Keratinocyte (primary cell): ENCODE measurements at regions not wholly inside any gene's neighbourhood (a gene's known extent, or its start where the extent isn't known, plus 50 kb on each side); places are given as distances from the start of the nearest gene placed in this dataset.

Experiments used
- DNase-seq: peaks from one replicate; pipeline ENCODE4 v3.0.0-alpha.2; 2011; ENCODE audit warnings: low read depth, missing footprints, low spot score
- FAIRE-seq: peaks from 2 replicates; lab custom pipeline; 2011; peaks lifted over from hg19 to GRCh38; lab: Jason Lieb, UNC
- H2AFZ ChIP-seq: 2 replicates; pipeline ENCODE4 v1.6.0; 2012; ENCODE audit warnings: low read length, control low read depth, inconsistent platforms; ENCODE audit not compliant: control insufficient read depth
- H3K27ac ChIP-seq: 2 replicates; pipeline ENCODE4 v1.5.1; 2011; ENCODE audit warnings: low read length; ENCODE audit not compliant: control insufficient read depth, insufficient read depth
- H3K27me3 ChIP-seq: 3 replicates; pipeline ENCODE4 v1.6.0; 2011; ENCODE audit warnings: low read length; ENCODE audit not compliant: control insufficient read depth, insufficient read depth; ENCODE audit errors: extremely low read depth
- H3K36me3 ChIP-seq, 2 experiments: 2 replicates in 1 of 2; 3 replicates in 1 of 2; pipeline ENCODE4 v1.5.1; 2011; ENCODE audit warnings: low read length in 2 of 2, mild to moderate bottlenecking in 1 of 2; ENCODE audit not compliant: control insufficient read depth in 2 of 2, insufficient read depth in 2 of 2; ENCODE audit errors: extremely low read depth in 1 of 2
- H3K4me1 ChIP-seq: 3 replicates; pipeline ENCODE4 v1.5.1; 2011; ENCODE audit warnings: low read length; ENCODE audit not compliant: control insufficient read depth, insufficient read depth; ENCODE audit errors: extremely low read depth
- H3K4me2 ChIP-seq: 3 replicates; pipeline ENCODE4 v1.6.0; 2011; ENCODE audit warnings: low read depth, low read length; ENCODE audit not compliant: control insufficient read depth, insufficient read depth; ENCODE audit errors: extremely low read depth
- H3K4me3 ChIP-seq, 3 experiments: fragments of 200-600 bp in 1 of 3; sonication (generic) in 1 of 3; 2 replicates in 2 of 3; 3 replicates in 1 of 3; pipeline ENCODE4 v1.5.1; 2011 to 2016; ENCODE audit warnings: low read length in 3 of 3, mild to moderate bottlenecking in 3 of 3, control low read depth in 2 of 3, inconsistent platforms in 1 of 3, low read depth in 1 of 3, mixed read lengths in 1 of 3, mixed run types in 1 of 3, moderate library complexity in 1 of 3; ENCODE audit not compliant: control insufficient read depth in 2 of 3, insufficient read depth in 2 of 3; ENCODE audit errors: extremely low read depth in 1 of 3
- H3K79me2 ChIP-seq: 2 replicates; pipeline ENCODE4 v1.6.0; 2012; ENCODE audit warnings: low read length; ENCODE audit not compliant: control insufficient read depth, insufficient read depth
- H3K9ac ChIP-seq: 3 replicates; pipeline ENCODE4 v1.6.0; 2011; ENCODE audit warnings: low read length; ENCODE audit not compliant: control insufficient read depth, insufficient read depth; ENCODE audit errors: extremely low read depth
- H3K9me1 ChIP-seq: 3 replicates; pipeline ENCODE4 v1.6.0; 2011; ENCODE audit warnings: low read length; ENCODE audit not compliant: control insufficient read depth, insufficient read depth; ENCODE audit errors: extremely low read depth
- H3K9me3 ChIP-seq: 2 replicates; pipeline ENCODE4 v1.5.1; 2012; ENCODE audit warnings: low read depth, low read length; ENCODE audit not compliant: control insufficient read depth
- H4K20me1 ChIP-seq: 3 replicates; pipeline ENCODE4 v1.6.0; 2011; ENCODE audit warnings: low read length; ENCODE audit not compliant: control insufficient read depth, insufficient read depth; ENCODE audit errors: extremely low read depth
- CTCF ChIP-seq, 3 experiments: IDR thresholded peaks in 1 of 3; conservative IDR thresholded peaks in 1 of 3; optimal IDR thresholded peaks in 1 of 3; 2 replicates in 2 of 3; 3 replicates in 1 of 3; pipeline versions ENCODE3 to v1.5.1; 2011; ENCODE audit warnings: low read length in 3 of 3, mild to moderate bottlenecking in 3 of 3, moderate library complexity in 2 of 3, control low read depth in 1 of 3, inconsistent platforms in 1 of 3; ENCODE audit not compliant: insufficient read depth in 2 of 3; ENCODE audit errors: extremely low read depth in 1 of 3
- EZH2 ChIP-seq: IDR thresholded peaks from one replicate; pipeline ENCODE4 v1.6.1; 2012; ENCODE audit warnings: inconsistent platforms, mild to moderate bottlenecking, low read length, moderate library complexity
- dilution Hi-C: fragments of 300-500 bp; cut with MboI; formaldehyde crosslinking; loops from one replicate; pipeline ENCODE4 v1.7.0; 2020; ENCODE audit warnings: low sequenced_read_pairs; ENCODE audit not compliant: extremely low pct_ligation_motif_present

GRCh38 chr5:123294544-123294943, 128.7 kb downstream of the CEP120 start:
- H3K4me2 ChIP-seq = no peak overlapping the region
- DNase-seq = no peak
- H3K9ac ChIP-seq = no peak overlapping the region
- H3K4me3 ChIP-seq = no peak overlapping the region
- no peaks in the 10 kb centered on the region for H4K20me1 ChIP-seq
- H3K36me3 ChIP-seq = no peaks in the 10 kb centered on the region
- no peaks in the 10 kb centered on the region for H3K4me1 ChIP-seq
- H3K9me3 ChIP-seq = no peaks in the 10 kb centered on the region
- no peak for TF ChIP-seq CTCF (optimal IDR thresholded peaks at IDR 0.05 in 1 of 3, IDR thresholded peaks at IDR 0.05 in 1 of 3, conservative IDR thresholded peaks at IDR 0.05 in 1 of 3; ENCODE audit: extremely low read depth in 1 of 3, insufficient read depth in 2 of 3, low read length in 3 of 3)
- TF ChIP-seq EZH2 = no peak
- no peak overlapping the region for H3K27ac ChIP-seq
- H3K79me2 ChIP-seq = no peaks in the 10 kb centered on the region
- FAIRE-seq = no peak
- no peaks in the 10 kb centered on the region for H3K9me1 ChIP-seq
- no peak overlapping the region for H2AFZ ChIP-seq
- no peaks in the 10 kb centered on the region for H3K27me3 ChIP-seq
- dilution Hi-C loops = no loop called here

GRCh38 chr5:123289210-123289609, 134.0 kb downstream of the CEP120 start:
- Histone ChIP-seq H3K36me3 (no peaks in the 10 kb centered on the region), H2AFZ (no peak overlapping the region), H3K4me1 (no peaks in the 10 kb centered on the region), H3K4me3 (no peak overlapping the region), H3K27ac (no peak overlapping the region), H3K4me2 (no peak overlapping the region), H3K79me2 (no peaks in the 10 kb centered on the region), H4K20me1 (no peaks in the 10 kb centered on the region), H3K9ac (no peak overlapping the region), H3K27me3 (peaks cover 15% of the 10 kb centered on the region), H3K9me3 (no peaks in the 10 kb centered on the region), H3K9me1 (no peaks in the 10 kb centered on the region)
- dilution Hi-C loops = no loop called here
- FAIRE-seq = no peak
- no peak for DNase-seq
- TF ChIP-seq CTCF (optimal IDR thresholded peaks at IDR 0.05 in 1 of 3, IDR thresholded peaks at IDR 0.05 in 1 of 3, conservative IDR thresholded peaks at IDR 0.05 in 1 of 3; ENCODE audit: extremely low read depth in 1 of 3, insufficient read depth in 2 of 3, low read length in 3 of 3) = no peak
- TF ChIP-seq EZH2 = no peak
